HUES64 (cell line): ENCODE measurements at regions not wholly inside any gene's neighbourhood (a gene's known extent, or its start where the extent isn't known, plus 50 kb on each side); places are given as distances from the start of the nearest gene placed in this dataset.

Experiments
- H3K27ac ChIP-seq: 2 replicates; pipeline ENCODE4 v1.7.0; 2013; ENCODE audit warnings: low read depth, low read length, inconsistent platforms
- H3K27me3 ChIP-seq: 2 replicates; pipeline ENCODE4 v1.6.1; 2013; ENCODE audit warnings: mild to moderate bottlenecking, low read length; ENCODE audit not compliant: insufficient read depth
- H3K36me3 ChIP-seq: 2 replicates; pipeline ENCODE4 v1.6.1; 2013; ENCODE audit warnings: mild to moderate bottlenecking, low read length; ENCODE audit not compliant: insufficient read depth
- H3K4me1 ChIP-seq: 2 replicates; pipeline ENCODE4 v1.6.1; 2013; ENCODE audit warnings: mild to moderate bottlenecking, low read length, moderate library complexity; ENCODE audit not compliant: insufficient read depth
- H3K4me3 ChIP-seq: 2 replicates; pipeline ENCODE4 v1.5.1; 2013; ENCODE audit warnings: mild to moderate bottlenecking, low read length, moderate library complexity
- H3K9ac ChIP-seq: 2 replicates; pipeline ENCODE4 v1.6.1; 2013; ENCODE audit warnings: mild to moderate bottlenecking, low read depth, low read length
- H3K9me3 ChIP-seq: 2 replicates; pipeline ENCODE4 v1.6.1; 2013; ENCODE audit warnings: low read depth, low read length; ENCODE audit not compliant: insufficient read depth
- WGBS: fragments of 150-250, 120-280 bp; methylation state at CpG from one replicate; pipeline ENCODE4 v1.1.7; 2013; ENCODE audit warnings: missing lambda C conversion rate; 5-methylcytosine and 5-hydroxymethylcytosine counted together

DNA sequence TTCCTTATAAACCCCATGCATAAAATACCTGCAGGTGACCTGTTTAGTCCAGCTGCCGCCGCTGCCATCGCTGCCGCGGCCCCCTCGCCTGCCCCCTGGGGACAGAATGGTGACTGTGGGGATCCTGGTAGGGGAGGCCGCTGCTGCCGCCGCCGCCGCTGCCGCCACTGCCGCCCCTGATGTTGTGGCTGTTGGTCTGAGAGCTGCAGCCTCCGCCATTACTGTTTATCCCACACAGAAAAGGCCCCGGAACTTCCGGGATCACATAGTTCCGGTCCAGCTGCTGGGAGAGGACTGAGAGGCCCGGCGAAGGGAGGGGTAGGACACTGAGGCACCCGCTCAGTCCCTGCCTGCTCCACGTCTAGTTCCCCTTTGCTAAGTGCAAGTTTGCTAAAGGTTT lies 244.9 kb downstream of the C12orf50 start:
- 96% methylated on average over 21 of the region's 21 CpGs for WGBS

DNA sequence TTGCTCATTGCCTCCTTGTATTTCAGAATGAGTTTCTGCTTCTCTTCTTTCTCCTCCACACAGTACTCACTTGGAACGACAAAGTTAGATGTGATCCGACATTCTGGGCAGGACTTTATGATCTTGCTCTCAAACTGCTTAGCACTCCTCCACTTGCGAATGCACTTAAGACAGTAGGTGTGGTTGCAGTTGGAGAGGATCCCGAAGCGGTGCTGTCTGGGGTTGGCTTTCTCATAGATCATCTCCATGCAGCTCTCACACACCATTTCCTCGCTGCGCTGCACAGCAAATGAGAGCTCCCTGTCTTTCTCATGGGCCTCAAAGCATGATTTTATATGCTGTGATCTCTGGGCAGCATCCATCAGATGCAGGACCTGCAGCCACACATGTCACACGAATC lies 245.7 kb downstream of the C12orf50 start:
- Histone ChIP-seq H3K4me1 (no peaks in the 10 kb centered on the region), H3K27me3 (no peaks in the 10 kb centered on the region), H3K27ac (no peak overlapping the region), H3K4me3 (no peak overlapping the region), H3K9me3 (no peaks in the 10 kb centered on the region), H3K36me3 (no peaks in the 10 kb centered on the region), H3K9ac (no peak overlapping the region)
- 94% methylated on average over 8 of the region's 8 CpGs for WGBS

More for the DNA sequence above, 244.9 kb downstream of the C12orf50 start:
- Histone ChIP-seq H3K4me1 (no peaks in the 10 kb centered on the region), H3K27ac (no peak overlapping the region), H3K4me3 (no peak overlapping the region), H3K9ac (no peak overlapping the region), H3K27me3 (no peaks in the 10 kb centered on the region), H3K36me3 (no peaks in the 10 kb centered on the region), H3K9me3 (no peaks in the 10 kb centered on the region)

DNA sequence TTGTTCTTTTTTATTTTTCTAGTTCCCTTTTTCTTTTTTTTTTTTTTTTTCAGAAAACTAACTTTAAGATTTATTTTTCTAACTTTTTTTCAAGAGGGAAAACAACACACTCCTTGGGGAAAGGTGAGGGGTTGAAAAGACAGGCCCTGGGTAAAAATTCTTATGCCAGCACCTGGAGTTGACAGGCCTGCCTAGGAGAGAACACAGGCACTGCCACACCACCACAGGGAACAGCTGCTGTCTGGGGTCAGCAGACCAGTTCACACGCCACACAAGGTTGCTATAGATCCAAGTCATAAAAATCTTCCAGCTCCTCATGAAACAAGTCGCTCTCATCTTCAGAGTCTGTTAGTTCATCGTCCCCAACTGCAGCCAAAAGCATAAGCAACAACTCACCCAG lies 246.4 kb downstream of the C12orf50 start:
- Histone ChIP-seq H3K36me3 (no peaks in the 10 kb centered on the region), H3K4me3 (no peak overlapping the region), H3K9ac (no peak overlapping the region), H3K4me1 (no peaks in the 10 kb centered on the region), H3K27ac (no peak overlapping the region), H3K9me3 (no peaks in the 10 kb centered on the region), H3K27me3 (no peaks in the 10 kb centered on the region)
- WGBS, result 97% methylated on average over 3 of the region's 3 CpGs

DNA sequence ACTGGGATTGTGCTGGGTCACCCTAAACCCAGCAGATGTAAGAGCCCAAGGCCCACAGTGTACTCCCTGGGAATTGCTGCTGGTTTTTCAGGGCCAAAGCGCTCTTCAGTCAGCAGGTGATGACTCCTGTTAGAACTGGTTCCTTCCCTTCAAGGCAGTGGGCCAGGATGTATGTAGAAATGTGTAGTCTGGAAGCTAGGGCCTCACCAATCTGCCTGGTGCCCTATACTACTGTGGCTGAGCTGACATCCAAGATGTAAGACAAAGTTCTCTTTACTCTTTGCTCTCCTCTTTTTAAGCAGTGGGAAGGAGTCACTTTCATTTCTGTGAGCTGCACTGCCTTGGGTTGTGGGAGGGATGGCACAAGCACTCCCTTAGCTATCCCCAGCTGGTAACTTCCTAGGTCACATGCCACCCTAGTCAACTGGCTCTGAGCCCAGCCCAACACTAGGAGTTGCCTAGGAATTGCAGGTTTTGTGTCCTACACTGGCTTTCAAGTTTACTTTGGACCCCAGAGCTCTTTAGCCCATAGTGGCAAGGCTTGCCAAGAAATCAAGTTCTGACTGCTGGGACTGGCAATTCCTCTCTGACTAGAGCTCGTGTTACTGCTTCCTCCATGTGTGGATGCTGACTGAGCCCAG lies 249.2 kb downstream of the C12orf50 start:
- Histone ChIP-seq H3K4me1 (no peaks in the 10 kb centered on the region), H3K9me3 (no peaks in the 10 kb centered on the region), H3K27me3 (no peaks in the 10 kb centered on the region), H3K36me3 (no peaks in the 10 kb centered on the region), H3K4me3 (no peak overlapping the region), H3K27ac (no peak overlapping the region), H3K9ac (no peak overlapping the region)
- 87% methylated on average over 2 of the region's 2 CpGs for WGBS

DNA sequence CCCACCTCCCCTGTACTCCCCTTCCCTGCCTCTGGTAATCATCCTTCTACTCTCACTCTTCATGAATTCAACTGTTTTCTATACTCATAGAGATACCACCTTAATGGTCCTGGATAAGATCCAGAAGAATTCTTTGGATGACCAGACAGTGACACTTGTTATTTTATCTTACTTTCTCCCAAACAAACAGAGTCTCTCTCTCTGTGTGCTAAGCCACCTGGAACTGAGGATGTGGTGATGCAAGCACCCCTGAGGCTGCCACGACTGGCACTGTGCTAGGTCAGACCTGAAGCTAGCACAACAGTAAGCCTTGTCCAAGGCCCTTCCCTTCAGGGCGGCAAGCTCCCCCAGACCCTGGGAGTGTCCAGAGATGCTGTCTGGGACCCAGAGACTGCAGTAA lies 250.2 kb downstream of the C12orf50 start:
- no peaks in the 10 kb centered on the region for H3K9me3 ChIP-seq
- no peak overlapping the region for H3K4me3 ChIP-seq
- no peak overlapping the region for H3K9ac ChIP-seq
- H3K36me3 ChIP-seq, result no peaks in the 10 kb centered on the region
- 91% methylated on average over 2 of the region's 2 CpGs for WGBS
- no peaks in the 10 kb centered on the region for H3K4me1 ChIP-seq
- H3K27me3 ChIP-seq, result no peaks in the 10 kb centered on the region
- no peak overlapping the region for H3K27ac ChIP-seq

DNA sequence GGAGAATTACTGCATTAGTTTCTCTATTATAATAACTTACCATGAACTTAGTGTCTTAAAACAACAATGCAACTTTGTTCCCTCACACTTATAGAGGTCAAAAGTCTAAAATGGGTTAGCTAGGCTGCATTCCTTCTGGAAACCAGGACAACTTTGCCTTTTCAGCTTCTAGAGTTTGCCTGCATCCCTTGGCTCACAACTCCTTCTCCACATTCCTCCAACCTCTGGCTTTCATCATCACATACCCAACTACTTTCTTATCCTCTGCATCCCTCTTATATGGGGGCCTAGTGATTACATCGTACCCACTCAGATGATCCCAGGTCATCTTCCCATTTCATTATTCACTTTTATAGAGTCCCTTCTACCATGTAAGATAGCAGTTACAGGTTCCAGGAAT lies 251.1 kb downstream of the C12orf50 start:
- 93% methylated on average over 1 of the region's 1 CpG for WGBS
- H3K36me3 ChIP-seq, result no peaks in the 10 kb centered on the region
- H3K27me3 ChIP-seq, result no peaks in the 10 kb centered on the region
- no peaks in the 10 kb centered on the region for H3K4me1 ChIP-seq
- H3K9ac ChIP-seq, result no peak overlapping the region
- no peaks in the 10 kb centered on the region for H3K9me3 ChIP-seq
- H3K4me3 ChIP-seq, result no peak overlapping the region
- no peak overlapping the region for H3K27ac ChIP-seq

DNA sequence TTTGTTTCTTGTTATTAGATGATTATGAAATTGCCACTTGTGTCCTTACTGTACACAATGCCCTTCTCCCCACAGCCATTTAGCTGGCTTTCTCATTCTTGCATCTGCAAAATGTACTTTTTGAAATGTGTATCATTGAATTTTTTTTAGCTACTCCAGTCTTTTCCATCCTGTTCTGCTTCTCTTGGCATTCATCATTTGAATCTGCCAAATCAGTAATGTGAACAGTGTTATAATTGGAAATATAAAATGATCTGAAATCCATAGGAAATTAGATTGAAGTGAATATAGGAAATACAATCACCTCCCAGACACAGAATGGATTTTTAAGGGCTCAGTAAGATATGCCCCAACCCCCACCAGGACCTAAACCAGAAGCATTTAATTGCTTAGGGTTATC lies 253.4 kb downstream of the C12orf50 start:
- Histone ChIP-seq H3K9ac (no peak overlapping the region), H3K4me3 (no peak overlapping the region), H3K27me3 (no peaks in the 10 kb centered on the region), H3K36me3 (no peaks in the 10 kb centered on the region), H3K9me3 (no peaks in the 10 kb centered on the region), H3K27ac (no peak overlapping the region), H3K4me1 (no peaks in the 10 kb centered on the region)

DNA sequence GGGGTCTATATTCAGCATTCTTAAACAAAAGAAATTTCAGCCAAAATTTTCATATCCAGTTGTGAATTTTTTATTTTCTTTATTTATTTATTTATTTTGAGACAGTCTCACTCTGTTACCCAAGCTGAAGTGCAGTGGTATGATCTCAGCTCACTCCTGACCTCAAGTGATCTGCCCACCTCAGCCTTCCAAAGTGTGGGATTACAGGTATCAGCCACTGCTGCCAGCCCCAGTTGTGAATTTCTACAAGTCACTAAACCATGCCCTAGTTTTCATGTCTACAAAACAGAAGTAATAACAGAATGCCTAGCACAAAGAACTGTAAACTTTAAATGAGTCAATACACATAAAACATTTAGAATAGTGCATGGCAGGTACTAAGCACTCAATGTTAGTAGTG lies 254.2 kb downstream of the C12orf50 start:
- Histone ChIP-seq H3K4me1 (no peaks in the 10 kb centered on the region), H3K4me3 (no peak overlapping the region), H3K27ac (no peak overlapping the region), H3K27me3 (no peaks in the 10 kb centered on the region), H3K36me3 (no peaks in the 10 kb centered on the region), H3K9ac (no peak overlapping the region), H3K9me3 (no peaks in the 10 kb centered on the region)

DNA sequence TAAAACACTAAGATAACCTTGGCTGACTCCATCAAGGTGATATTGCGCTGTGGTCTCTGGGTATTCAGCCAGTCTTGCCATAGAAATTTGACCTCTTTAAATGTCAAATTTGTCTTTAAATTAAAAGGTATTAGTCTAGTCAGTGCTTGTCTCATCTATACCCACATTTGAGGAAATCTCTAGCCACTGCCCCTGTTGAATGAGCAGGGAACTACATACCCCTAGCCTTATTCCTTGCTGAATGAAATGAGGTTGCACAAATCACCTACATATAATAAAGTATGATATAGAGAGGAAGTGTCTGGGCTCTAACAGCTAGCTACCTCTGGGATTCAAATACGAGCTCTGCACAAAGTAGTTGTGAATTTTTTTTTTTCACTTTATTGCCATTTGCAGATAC lies 256.8 kb downstream of the C12orf50 start:
- 97% methylated on average over 2 of the region's 2 CpGs for WGBS
- no peaks in the 10 kb centered on the region for H3K36me3 ChIP-seq
- H3K4me1 ChIP-seq, result no peaks in the 10 kb centered on the region
- no peak overlapping the region for H3K4me3 ChIP-seq
- no peak overlapping the region for H3K9ac ChIP-seq
- H3K27ac ChIP-seq, result no peak overlapping the region
- no peaks in the 10 kb centered on the region for H3K9me3 ChIP-seq
- H3K27me3 ChIP-seq, result no peaks in the 10 kb centered on the region

DNA sequence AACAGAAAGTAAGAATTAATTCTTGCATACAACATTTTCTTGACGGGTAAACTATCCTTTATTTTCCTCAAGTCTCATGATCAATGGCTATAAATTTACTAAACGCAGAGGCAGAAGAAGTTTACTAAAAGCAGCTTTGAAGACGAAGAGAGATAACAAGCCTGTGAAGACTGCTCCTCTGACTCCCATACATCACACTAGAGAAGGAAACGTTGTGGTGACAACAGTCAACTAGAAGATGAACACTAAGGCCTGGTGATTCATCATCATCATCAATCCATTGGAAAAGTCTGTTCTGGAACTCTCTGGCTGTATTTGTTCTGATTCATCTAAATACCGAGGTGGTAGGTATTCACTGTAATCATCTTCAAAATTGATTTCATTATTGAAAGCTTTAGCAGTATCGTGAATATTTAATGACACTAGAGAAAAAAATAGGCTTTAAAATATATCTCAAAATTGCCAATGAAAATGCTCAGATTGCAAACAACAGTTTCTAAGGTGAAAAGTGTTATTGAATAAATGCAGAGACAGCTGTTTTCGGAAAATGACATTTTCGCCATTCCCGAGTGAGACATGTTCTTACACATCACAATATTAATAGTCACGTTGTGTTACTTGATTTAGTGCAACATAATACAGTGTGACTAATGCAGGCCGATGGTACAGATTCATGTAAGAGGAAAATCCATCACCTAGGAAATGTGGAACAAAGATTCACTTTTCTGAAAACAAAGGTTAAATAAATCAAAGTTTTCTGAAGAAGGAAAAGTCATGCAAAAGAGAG lies 260.5 kb downstream of the C12orf50 start:
- no peak overlapping the region for H3K27ac ChIP-seq
- H3K27me3 ChIP-seq, result no peaks in the 10 kb centered on the region
- no peak overlapping the region for H3K9ac ChIP-seq
- no peaks in the 10 kb centered on the region for H3K36me3 ChIP-seq
- no peaks in the 10 kb centered on the region for H3K4me1 ChIP-seq
- no peaks in the 10 kb centered on the region for H3K9me3 ChIP-seq
- no peak overlapping the region for H3K4me3 ChIP-seq
- WGBS, result 97% methylated on average over 7 of the region's 11 CpGs

DNA sequence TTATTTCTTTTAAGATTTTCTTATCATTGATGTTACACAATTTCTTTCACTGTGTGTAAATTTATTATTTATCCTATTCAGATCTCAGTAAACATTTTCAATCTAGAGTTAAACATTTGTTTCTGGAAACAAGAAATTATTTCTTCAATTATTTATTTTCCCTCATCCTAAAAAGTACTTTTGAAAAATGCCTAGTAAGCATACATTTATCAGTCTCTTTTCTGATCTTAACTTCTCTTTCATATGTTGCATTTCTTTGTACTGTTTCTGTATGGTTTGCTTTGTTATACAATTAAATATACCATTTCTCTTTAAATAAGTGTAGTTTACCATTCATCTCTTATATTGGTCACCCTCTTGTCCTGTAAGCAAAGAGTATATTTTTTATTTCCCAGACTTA lies 263.2 kb downstream of the C12orf50 start:
- no peaks in the 10 kb centered on the region for H3K9me3 ChIP-seq
- no peaks in the 10 kb centered on the region for H3K36me3 ChIP-seq
- H3K4me3 ChIP-seq, result no peak overlapping the region
- no peaks in the 10 kb centered on the region for H3K4me1 ChIP-seq
- H3K9ac ChIP-seq, result no peak overlapping the region
- no peak overlapping the region for H3K27ac ChIP-seq
- no peaks in the 10 kb centered on the region for H3K27me3 ChIP-seq

DNA sequence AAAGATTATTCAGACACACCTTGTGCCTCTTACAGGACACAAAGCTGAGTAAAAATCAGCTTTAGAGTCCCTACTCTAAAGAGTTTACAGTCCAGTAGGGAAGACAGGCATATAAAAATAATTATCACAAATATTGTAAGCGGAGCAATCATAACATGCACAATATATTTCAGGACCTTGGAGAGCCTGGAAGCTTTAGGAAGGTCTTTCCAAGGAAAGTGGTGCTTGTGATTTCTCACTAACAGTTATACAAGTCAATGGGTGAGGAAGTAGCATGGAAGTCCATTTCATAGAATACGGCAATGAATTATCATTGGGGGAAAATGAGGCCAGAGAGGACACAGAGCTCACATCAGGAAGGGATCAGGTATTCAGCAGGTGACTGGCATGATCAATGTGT lies 268.3 kb downstream of the C12orf50 start:
- H3K4me1 ChIP-seq, result no peaks in the 10 kb centered on the region
- H3K27ac ChIP-seq, result no peak overlapping the region
- H3K4me3 ChIP-seq, result no peak overlapping the region
- H3K9ac ChIP-seq, result no peak overlapping the region
- H3K27me3 ChIP-seq, result no peaks in the 10 kb centered on the region
- H3K36me3 ChIP-seq, result no peaks in the 10 kb centered on the region
- H3K9me3 ChIP-seq, result no peaks in the 10 kb centered on the region
- 60% methylated on average over 1 of the region's 2 CpGs for WGBS
